GM19395 (cell line): ENCODE measurements at regions not wholly inside any gene's neighbourhood (a gene's known extent, or its start where the extent isn't known, plus 50 kb on each side); places are given as distances from the start of the nearest gene placed in this dataset.
"Not testable (repeated sequence)": the region's sequence is repeated elsewhere in the genome, so short reads cannot be mapped to it uniquely, and the experiment has no call there.

Experiments
- ATAC-seq: cut with Tn5 transposase; IDR thresholded peaks from one replicate; pipeline ENCODE4 v1.9.1; 2021; ENCODE audit warnings: mild to moderate bottlenecking, moderate library complexity; ENCODE audit not compliant: unreplicated experiment

DNA sequence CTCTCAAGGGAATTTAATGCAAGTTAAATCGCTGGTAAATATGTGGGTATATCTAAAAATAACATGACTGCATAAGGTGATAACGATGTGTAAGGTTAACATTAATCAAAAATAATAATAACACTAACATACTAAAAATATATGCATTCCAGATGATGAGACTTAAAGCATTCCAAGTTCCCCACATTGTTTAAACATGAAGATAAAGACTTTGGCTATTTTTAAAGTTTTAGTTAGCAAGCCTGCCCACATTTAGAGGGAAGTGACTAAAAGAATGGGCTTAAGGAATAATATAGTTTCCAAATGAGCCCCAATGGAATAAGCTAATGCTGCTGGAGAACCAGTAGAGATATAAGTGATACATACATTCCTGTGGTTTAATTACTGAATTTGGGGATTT, 941.3 kb downstream of the TBC1D32 start:
- no peak for ATAC-seq

DNA sequence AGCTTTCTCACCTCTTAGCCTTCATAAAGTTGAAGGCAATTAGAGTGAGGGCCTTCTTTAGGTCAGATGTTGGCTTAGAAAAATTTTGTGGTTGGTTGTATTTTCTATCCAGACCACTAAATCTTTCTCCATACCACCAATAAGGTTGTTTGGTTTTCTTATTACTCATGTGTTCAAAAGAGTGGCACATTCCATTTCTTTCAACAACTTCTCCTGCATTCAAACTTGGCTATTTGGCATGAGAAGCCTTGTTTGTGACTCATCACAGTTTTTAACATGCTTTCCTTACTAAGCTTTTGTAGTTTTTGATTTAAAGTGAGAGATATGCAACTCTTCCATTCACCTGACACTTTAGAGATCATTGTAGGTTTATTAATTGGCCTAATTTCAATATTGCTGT, 949.6 kb downstream of the TBC1D32 start:
- no peak for ATAC-seq

DNA sequence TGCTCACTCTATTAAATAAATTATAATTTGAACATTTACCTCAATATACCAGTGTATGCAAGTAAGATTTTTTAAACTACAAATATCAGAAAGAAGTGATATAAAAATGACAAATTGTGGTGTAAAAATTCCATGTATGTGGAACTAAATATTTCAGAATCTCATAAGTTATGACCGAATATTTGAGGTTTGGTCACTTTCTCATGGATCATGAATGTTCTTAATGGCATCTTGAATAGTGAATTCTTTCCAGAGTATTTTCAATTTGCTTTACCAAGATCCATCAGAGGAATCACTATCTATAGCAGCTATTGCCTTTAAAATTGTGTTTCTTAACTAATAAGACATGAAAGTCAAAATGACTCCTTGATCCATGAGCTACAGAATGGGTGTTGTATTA, 950.6 kb downstream of the TBC1D32 start:
- no peak for ATAC-seq

DNA sequence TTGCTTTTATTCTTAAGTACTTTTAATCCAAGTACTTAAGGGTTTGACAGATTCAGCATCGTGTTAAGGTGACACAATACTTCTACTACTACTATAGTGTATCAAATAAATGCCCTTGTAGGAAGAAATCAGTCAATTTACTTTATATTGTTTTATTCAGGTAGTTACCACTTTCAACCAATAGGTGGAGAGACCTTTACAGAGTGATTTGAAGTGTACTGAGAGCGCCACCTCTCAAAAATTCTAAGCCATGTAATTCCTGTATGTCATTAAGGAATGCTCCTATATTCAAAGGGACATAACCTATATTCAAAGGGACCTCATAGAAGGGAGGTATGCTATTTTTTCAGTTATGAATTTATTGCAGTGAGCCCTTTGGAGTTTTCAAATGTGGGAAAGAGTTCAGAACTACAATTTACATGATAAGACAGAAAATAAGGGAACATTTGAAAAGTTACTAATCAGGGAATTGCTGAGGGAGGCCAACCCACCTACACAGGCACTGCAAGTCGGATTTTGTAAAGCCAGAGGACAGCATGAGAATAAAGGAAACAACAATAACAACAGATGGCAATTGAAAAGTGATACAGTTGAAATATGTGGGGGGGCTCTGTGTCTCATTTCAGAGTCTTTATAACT, 955.6 kb downstream of the TBC1D32 start:
- ATAC-seq, result peak; percentile 98

DNA sequence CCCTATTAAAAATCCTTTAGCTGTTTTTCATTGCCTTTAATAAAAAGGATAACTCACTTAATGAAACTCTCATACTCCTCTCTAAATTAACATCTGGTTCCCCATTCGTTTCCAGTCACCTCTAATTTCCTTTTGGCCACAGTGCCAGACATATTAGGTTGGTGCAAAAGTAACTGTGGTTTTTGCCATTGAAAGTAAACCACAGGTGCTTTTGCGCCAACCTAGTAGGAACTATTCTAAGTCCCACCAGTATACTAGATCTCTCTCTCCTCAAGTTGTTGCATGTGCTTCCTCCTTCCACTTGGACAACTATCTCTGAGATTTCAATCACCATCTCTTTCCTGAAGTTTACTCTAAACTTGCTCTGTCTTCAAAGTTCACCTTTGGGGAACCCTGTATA, 961.1 kb downstream of the TBC1D32 start:
- no peak for ATAC-seq

DNA sequence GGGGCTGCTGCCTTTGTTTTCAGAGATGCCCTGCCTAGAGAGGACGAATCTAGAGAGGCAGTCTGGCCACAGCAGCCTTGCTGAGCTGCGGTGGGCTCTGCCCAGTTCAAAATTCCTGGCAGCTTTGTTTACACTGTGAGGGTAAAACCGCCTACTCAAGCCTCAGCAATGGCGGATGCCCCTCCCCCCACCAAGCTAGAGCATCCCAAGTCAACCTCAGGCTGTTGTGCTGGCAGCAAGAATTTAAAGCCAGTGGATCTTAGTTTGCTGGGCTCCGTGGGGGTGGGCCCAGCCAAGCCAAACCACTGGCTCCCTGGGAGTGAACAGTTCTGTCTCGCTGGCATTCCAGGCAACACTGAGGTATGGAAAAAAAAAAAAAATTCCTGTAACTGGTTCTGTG, 970.9 kb downstream of the TBC1D32 start:
- no peak for ATAC-seq

DNA sequence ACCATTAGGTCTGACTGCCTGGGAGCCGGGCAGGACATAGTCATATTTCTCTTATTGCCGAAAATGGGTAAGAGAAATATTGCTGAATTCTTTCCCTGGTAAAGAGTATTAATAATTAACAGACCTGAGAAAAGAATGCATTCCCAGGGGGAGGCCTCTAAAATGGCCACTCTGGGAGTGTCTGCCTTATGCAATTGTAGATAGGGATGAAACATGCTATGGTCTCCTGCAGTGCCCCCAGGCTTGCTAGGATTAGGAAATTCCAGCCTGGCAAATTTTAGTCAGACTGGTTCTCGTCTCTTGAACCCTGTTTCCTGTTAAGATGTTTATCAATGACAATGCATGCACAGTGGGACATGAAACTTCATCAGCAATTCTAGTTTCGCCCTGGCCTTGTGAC, 975.7 kb downstream of the TBC1D32 start:
- ATAC-seq, result not testable (repeated sequence)

DNA sequence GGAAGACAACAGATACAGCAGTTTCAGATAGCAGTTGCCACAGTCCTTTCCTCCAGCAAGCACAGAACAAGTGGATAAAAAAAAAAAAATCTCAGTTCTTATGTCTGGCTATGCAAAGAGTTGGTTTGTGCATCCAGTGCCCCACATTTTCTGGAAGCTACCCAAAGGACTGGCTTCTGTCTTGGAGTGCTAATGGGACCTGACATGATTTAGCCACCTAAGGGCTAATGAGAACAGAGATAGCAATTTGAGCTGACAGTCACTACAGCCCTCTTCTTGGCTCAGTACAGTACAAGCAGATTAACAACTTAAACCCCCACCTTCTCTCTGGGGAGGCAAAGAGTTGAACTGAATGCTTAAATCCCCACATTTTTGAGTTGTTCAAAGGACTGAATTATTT, 976.8 kb downstream of the TBC1D32 start:
- ATAC-seq, result no peak

DNA sequence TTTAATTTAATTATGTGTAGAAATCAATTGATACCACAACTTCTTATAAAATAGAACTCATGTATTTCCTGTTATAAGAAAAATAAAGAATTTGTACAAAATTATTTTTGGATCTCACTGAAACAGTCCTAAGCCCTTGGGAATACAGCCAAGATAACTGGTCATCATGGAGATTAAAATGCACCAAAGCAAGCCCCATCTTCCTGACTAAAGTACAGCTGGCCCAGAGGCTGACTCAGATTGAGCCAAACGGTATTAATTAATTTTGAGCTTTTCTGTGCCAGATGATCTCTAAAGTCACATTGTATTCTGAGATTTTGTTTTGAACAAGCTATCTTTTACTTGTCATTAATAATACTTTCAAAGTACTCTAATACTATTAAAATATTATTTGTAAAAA, 978.5 kb downstream of the TBC1D32 start:
- no peak for ATAC-seq

DNA sequence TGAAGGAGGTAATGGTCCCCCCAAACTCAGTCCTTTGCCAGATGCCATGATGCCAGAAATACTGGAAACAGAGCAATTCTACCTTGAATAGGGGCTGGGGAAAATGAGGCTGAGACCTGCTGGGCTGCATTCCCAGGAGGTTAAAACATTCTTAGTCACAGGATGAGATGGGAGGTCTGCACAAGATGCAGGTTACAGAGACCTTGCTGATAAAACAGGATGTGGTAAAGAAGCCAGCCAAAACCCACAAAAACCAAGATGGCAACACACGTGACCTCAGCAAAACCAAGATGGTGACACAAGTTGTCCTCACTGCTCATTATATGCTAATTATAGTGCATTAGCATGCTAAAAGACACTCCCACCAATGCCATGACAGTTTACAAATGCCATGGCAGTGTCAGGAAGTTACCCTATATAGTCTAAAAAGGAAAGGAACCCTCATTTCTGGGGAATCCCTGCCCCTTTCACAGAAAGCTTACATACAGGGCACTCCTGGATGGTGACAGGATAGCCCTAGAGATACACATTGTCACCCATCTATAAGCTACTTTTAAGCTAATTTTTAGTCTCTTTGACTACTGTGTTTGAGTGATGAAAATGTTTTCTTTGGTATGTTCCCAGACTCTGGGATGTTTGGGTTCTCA, 979.7 kb downstream of the TBC1D32 start:
- ATAC-seq, result no peak

DNA sequence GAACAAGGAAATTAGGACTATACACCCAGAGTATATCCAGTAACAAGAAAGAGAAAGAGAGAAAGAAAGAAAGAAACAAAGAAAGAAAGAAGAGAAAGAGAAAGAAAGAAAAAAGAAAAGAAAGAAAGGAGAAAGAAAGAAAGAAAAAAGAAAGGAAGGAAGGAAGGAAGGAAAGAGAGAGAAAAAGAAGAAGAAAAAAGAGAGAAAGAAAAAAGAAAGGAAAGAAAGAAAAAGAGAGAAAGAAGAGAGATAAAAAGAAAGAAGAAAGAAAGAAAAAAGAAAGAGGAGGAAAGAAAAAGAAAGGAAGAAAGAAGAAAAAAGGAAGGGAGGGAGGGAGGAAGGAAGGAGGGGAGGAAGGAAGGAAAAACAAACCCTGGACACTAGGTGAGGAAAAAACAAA, 981.8 kb downstream of the TBC1D32 start:
- no peak for ATAC-seq

DNA sequence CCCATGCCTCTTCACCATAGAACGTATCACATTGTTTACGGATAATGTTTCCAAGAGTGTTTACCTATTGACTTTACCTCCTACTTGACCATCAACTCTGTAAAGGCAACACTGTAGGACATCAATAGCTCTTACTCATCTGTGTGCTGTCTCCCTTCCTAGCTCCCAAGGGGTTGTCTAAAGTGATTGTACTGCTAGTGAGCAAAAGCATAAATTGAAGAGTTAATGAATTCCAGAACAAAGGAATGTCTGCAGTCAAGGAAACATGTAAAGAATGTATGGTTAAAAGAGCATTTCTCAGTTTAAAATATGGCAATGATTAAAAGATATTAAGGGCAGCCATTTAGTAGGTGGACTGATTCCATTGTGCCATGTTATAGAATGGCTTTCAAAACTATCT, 985.4 kb downstream of the TBC1D32 start:
- no peak for ATAC-seq

DNA sequence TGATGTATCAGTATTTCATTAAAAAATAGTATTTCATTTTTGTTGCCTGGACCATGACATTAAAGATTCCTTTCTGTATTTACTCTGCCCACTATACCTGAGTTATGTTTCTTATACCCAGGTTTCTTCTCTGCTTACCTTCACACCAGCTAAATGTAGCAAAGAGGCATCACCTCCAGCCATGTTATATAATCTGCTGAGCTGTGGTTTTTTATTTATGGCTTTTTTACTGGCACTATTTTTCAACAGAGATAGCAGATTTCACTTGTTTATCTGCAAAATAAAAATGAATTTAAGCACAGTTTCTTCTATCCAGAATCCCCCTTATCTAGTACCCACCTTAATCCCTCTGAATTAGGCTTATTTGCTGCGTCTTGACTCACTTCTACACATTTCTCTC, 979.0 kb upstream of the MAN1A1 start:
- ATAC-seq, result no peak

DNA sequence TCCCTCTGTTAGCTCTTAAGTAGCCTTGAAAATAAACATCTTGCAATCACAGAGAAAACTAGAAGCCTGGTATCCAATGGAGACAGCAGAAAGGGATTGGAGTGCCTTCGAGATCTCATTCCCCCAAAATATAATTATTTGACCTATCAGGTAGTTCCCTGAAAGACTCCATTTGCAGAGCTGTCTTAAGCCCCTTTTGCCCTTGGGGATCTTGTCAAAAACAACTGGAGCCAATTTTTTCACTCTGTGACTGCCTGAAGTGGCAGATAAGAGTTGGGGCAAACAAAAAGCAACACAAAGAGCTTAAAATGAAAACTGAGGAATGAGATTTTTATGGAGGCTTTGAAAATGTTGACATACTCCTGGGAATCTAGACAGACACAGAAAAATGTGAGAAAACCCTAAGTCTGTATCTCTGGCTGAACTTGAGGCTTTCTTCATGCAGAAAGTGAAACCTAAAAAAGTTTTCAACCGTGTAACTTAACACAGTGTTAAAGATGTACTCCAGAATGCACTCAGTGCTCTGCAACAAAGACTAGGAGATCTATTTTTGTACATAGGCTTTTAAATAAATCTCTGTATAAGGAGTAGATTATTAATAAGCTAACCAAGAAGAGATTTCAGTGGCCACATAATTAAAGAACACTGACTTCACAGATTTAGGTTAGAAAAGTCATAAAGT, 971.1 kb upstream of the MAN1A1 start:
- ATAC-seq, result peak; percentile 68

DNA sequence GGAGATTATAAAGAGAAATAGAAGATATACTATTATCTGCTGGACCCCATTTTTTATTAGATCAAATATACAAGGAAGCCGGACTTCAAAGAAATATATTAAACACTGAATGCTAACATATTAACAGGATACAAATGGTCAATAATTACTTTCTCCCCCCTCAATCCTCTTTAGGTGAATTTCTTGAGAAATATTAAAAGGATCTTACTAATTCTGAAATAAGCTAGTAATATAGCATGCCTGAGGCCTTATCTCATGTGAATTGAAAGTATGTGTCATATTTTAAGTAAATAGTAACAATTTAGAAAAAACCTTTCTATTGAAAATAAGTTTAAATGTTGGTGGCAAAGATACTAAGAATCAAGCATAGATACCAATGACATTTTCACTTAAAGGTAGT, 954.7 kb upstream of the MAN1A1 start:
- ATAC-seq, result no peak

DNA sequence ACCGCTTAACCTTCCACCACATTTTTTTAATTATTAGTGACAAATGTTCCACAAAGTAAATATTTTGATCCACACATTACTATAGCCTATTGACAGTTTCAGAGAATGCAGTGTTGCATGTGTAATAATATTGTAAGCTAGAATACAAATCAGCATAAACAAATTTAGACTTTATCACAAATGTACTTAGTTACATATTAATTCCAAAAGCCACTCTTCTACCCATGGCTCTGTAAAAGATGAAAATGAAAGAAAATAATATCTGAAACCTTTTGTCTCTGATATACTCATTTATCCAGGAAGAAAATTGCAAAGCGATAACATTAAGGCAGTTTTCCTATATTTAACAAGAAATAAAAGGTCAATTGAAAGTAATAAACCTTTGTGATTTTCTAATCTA, 954.0 kb upstream of the MAN1A1 start:
- peak; percentile 64 for ATAC-seq

DNA sequence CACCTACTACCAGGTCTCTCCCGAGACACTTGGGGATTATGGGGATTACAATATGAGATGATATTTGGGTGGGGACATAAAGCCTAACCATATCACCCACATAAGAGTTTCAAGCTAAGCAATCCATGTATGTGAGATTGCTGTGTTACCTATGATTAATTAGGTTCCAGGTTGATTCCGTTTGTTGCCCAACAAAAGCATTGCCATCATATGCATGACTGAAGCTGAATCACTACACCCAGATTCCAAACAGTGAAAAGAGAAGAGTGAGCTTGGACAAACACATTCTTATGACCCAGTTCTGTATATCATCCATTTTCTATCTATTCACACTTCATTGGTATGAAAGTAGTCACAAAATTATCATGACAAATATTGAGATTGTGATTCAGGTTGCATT, 952.5 kb upstream of the MAN1A1 start:
- no peak for ATAC-seq

DNA sequence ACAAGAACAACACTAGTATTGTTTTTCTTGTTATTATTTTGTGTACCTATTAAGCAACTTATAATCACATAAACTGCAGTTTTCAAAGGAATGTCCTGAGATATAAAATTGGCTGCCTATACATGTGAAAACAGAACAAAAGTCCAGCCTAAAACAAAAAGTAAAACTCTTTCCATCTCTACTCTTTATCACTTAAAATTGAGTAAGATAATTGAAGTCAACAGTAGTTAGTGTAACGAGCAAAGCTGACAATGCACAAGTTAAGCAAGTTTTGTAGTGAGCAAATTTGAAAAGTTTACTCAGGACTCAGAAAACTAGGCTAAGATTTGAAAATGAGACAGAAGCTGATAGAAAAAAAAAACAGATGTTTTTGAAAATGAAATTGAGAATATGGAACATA, 941.4 kb upstream of the MAN1A1 start:
- ATAC-seq, result no peak

DNA sequence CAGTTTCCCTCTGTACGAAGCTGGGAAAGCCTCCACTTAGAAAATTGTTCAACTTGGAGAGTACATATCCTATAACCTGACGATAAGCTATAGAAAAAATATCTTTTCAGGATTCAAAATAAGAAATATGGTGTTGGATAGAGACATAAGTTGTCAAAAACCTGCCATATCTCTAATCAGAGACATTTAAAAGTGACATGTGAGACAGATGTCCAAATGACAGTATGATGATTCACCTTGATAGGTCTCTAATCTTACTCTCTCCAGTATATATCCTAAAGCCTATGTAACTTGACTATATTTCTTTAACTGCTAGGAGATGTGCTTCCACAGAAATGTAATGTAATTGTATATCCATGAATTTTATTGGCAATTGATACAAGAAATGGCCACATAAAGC, 932.4 kb upstream of the MAN1A1 start:
- no peak for ATAC-seq

DNA sequence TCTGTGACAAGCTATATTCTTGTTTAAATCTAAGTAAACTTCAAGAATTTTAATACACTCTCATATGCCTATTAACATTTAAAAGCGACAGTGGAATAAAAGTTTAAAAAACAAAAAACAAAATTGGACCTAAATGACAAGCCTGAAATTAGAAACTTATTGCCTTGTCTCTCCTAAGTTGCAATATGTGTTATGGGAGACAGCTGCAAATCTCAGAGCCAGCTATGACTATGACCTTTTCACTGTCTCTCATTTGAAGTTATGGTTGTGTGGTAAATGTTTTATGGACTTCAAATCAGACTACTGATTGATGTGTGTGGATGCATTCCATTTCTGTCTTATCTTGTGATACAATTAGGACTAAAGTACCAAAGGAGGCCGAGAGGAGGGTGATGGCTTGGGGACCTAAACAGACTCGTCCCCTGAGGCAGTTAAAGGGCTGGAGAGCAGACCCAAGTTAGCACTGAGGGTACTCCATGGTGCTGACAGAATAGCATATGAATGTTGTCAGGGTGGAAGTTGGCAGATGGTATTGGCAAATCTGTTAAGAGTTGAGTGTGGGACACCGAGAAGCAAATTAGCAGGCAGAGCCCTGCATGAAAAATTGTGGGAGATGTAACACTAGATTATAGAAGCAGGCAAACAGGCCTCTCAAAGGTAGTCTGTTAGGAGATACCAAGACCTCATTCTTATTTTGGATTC, 930.1 kb upstream of the MAN1A1 start:
- no peak for ATAC-seq

DNA sequence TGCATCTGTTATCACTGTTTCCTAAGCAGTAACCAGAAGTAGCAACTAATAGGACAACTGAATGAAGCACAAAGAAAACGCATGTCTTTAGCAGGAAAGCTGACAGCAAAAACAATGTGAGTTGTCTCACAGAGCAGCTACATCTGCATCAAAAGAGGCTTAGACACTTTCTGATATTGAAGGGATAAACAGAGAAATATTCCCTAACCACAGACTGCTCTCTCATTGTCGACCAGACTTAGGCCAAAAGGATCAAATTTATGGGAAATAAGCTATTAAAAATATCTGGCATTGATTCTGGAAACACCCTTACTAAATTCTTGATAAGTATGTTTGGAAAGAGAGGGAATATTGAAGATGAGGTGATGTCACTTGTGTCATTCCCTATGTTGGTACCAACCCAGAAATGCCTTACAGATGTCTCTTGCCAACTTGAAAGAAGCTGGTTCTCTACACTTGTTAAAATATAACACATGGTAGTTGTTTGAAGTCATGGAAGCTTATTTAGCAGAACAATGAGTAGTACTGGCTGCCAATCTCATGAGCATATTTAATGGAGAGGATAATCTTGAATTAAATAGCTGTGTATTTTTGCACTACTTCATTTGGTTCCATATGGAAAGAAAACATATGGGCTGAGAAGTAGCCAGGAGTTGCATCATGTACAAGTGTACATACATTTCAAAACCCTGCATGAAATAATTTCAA, 929.3 kb upstream of the MAN1A1 start:
- ATAC-seq, result no peak
